ENCODE measurements at regions not wholly inside any gene's neighbourhood (a gene's known extent, or its start where the extent isn't known, plus 50 kb on each side); places are given as distances from the start of the nearest gene placed in this dataset.

GRCh38 chr1:106960412-106960811 lies 96.1 kb upstream of the PRMT6 start:
- DNase-seq = no peak

- no peak for DNase-seq
These were observed 94.8 kb upstream of the PRMT6 start for GRCh38 chr1:106961646-106962045.

DNA sequence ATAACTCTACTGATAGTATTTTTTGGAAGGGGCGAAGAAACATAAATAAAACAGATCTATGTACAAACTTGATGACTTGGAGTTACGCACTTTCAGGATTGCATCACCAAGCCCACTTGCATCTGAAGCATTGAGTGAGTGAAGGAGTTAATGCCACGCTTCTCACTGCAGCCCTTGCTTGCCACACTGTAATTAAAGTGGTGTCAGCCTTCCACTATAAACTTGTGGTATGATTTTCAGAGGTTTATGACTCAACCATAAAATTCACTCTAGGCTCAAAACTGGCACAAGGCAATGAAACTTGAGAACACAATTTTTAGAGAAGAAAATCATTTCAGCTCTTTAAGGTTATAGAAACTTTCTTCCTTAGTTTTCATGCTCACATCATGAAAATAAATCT lies 93.9 kb upstream of the PRMT6 start:
- DNase-seq = no peak

DNA sequence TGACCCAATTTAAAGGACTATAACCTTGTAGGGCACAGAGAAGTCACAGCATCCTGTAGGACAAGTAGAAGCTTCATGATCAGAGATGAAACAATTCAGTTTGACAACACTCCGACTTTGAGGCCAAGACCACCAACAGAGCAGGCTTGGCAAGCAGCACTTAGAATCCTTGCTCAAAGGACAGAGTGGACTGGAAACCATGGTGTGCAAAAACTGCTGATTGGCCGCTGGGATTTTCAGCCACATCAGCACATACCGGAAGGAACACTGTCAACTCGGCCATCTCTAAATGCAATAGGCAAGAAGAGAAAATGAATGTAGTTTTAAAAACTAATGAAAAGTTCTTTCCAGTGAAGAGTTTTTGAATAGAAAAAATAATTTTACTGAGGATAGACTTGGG lies 92.0 kb upstream of the PRMT6 start:
- no peak for DNase-seq

DNA sequence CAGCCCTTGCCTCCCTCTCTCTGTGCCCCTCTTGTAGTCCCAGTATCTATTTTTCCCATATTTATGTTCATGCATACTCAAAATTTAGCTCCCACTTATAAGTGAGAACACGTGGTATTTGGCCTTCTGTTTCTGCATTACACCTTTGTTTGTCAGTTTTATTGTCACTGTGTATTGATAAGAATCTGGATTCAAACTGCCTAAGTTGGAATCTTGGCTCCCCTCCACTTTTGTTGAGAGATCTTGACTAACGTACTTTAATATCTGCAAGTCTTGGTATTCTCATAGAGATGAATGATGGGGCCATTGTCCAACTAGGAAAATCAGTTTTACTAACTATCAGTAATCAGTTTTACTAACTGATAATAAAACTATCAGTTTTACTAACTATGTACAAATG lies 87.8 kb upstream of the PRMT6 start:
- DNase-seq = no peak

DNA sequence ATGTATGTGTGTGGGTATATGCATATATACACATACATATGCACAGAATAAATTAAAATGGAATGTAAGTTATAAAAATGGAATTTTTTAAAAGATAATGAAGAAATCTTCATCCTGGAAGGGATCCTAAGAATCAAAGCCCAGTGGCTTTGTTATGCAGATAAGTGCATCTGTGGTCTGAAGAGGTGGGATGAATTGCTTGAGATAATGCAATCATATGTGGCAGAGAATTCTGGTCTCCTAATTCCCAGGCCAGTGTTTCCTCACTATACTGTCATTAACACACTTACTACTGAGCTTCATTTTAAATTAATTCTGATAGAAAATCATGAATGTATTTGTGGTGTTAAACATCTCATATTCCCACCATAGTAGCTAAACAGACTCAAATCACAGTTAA lies 86.7 kb upstream of the PRMT6 start:
- DNase-seq = no peak

GRCh38 chr1:106972074-106972473 lies 84.4 kb upstream of the PRMT6 start:
- no peak for DNase-seq

DNA sequence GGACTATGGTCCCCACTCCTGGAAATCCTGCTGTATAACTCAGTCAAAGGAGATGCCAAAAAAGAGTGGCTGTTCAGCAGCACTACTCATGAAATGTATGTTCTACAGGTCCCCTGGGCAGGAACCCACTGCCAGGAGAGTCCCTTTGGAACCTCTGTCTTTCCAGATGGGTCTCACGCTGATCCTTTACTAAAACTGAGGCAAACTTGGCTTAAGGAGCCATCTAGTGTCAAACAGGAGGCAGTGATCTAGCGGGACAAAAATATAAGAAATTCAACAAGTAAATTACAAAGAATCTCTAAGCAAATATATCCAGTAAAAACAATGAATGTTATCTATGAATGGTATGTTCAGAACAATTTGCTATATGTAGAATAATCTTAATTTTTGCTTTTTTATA lies 80.5 kb upstream of the PRMT6 start:
- DNase-seq = no peak

- no peak for DNase-seq
These were observed 77.8 kb upstream of the PRMT6 start for GRCh38 chr1:106978477-106979322.

DNA sequence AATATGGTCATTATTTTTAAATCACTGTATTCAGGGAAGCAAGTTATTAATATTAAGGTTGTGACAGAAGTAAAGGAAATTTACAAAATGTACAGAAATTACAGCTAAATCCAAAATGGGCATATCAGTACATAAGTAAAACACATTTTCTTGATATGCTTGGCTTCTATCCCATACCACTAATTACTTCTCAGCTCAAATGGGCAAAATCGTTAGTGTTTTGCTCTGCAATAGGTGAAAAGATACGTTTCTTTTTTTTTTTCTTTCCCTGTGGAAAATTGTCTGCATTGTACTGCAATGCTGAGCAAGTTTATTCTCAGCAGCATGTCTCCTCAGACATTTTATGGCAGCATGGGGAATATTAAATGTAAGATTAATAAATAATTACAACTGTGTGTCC lies 77.1 kb upstream of the PRMT6 start:
- no peak for DNase-seq

GRCh38 chr1:106980121-106980520 lies 76.4 kb upstream of the PRMT6 start:
- no peak for DNase-seq

- DNase-seq = no peak
These were observed 71.7 kb upstream of the PRMT6 start for GRCh38 chr1:106984801-106985200.

GRCh38 chr1:106986603-106987002 lies 69.9 kb upstream of the PRMT6 start:
- no peak for DNase-seq

GRCh38 chr1:106995970-106996369 lies 60.5 kb upstream of the PRMT6 start:
- no peak for DNase-seq

- no peak for DNase-seq
These were observed 58.0 kb upstream of the PRMT6 start for GRCh38 chr1:106998431-106999002.

GRCh38 chr1:107000902-107001301 lies 55.6 kb upstream of the PRMT6 start:
- DNase-seq = no peak

DNA sequence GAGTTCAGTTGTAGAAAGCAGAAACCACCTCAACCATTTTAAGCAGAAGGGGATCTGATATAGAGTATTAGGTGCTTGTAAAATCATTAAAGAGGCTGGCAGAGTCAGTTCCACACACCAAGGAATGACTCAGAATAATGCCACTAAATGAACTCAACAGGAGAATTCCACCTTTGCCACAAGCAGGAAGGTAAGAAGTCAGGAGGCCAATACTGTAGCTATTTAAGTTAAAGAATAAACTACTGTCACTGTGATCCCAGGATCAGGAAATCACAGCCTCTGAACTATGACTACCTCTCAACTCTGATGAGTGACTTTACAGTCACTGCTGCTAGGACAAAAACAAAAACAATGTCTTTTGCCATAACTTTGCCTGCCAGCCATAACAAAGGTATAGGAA lies 52.5 kb upstream of the PRMT6 start:
- no peak for DNase-seq

- no peak for DNase-seq
These were observed 52.1 kb upstream of the PRMT6 start for GRCh38 chr1:107004421-107004820.

All from stimulated activated CD4-positive, alpha-beta T cell treated with anti-CD3 and anti-CD28 coated beads, Interleukin-2, amount 100 ng/mL, for 48 hours (primary cell).